GM12873 (cell line): ENCODE measurements at regions not wholly inside any gene's neighbourhood (a gene's known extent, or its start where the extent isn't known, plus 50 kb on each side); places are given as distances from the start of the nearest gene placed in this dataset.

Source experiments
- CTCF ChIP-seq: IDR thresholded peaks from 2 replicates; pipeline ENCODE4 v1.5.1; 2012; ENCODE audit warnings: low read depth, mild to moderate bottlenecking, moderate library complexity, low read length, control low read depth; ENCODE audit not compliant: insufficient read depth; ENCODE audit errors: missing control alignments

DNA sequence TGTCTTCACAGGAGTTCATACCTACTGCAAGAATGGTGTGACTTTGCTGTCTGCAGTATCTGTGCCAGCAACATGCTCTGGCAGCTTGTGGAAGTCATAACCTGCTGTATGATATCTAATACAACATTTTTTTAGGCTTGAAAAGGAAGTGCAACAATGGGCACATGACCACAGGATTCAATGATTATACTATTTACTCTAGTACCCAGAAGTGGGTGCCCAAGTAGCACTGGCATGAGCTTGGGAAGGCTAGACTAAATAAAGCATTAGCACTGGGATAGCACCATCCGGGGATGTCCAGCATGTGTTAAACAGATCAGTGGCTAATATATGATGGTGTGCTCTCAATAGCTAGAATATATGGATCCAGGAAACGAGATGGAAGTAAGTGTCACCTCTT is 98.6 kb upstream of the PDE4B start:
- no peak for TF ChIP-seq CTCF

- TF ChIP-seq CTCF: no peak
Measured at GRCh38 chr1:65694933-65695332, 97.8 kb upstream of the PDE4B start.

GRCh38 chr1:65698590-65698989 is 94.1 kb upstream of the PDE4B start:
- no peak for TF ChIP-seq CTCF

DNA sequence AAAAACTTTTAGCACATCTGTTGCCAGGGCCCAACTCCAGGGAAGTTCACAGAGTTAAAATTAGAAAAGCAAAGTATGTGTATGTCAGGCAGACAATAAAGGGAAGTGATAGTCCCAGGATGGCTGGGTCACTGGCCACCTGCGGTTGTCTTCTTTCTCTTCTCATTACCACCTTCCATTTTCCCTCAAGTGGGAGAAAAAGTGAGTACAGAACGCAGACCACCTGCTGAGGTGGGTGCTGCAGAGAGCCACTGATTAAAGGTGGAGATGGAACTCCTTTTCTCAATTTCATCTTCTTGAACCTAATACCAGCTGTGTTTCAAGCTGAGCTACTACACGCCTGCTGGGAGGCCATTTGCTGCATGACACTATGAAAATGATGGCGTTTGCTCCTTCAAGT is 88.8 kb upstream of the PDE4B start:
- TF ChIP-seq CTCF: no peak

- no peak for TF ChIP-seq CTCF
Measured at GRCh38 chr1:65704318-65704717, 88.4 kb upstream of the PDE4B start.

DNA sequence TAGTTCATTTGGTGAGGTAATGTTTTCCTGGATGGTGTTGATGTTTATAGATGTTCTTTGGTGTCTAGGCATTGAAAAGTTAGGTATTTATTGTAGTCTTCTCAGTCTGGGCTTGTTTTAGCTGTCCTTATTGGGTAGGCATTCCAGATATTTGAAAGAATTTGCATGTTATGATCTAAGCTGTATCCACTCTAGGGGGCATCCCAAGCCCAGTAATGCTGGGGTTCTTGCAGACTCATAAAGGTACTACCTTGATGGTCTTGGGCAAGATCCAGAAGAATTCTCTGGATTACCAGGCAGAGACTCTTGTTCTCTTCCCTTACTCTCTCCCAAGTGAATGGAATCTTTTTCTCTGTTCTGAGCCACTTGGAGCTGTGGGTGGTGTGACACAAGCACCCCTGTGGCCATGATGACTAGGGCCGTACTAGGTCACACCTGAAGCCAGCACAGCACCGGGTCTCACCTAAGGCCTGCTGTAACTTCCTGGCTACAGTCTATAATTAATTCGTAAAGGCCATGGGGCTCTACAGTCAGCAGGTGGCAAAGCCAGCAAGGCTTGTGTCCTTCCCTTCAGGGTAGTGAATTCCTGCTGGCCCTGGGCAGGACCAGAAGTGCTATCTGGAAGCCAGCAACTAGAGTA is 74.8 kb upstream of the PDE4B start:
- TF ChIP-seq CTCF: no peak

DNA sequence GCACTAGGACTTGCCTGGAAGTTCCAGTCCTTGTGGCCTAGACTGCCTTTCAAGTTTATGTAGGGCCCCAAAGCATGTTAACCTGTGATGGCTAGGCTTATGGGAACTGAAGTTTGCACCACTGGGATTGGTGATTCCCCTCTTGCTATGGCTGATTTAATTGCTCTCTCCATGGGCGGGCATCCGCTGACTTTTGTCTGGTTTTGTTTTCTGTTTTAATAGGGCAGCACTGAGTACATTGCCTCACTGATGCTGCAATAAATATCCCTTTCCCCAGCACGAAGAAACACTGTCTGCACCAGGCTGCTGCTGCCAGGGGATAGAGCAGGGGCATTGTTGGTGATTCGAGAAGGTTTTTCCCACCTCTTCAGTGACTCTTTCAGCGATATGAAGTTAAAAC is 73.3 kb upstream of the PDE4B start:
- TF ChIP-seq CTCF: no peak
